OCI-LY3 (cell line): ENCODE measurements at regions not wholly inside any gene's neighbourhood (a gene's known extent, or its start where the extent isn't known, plus 50 kb on each side); places are given as distances from the start of the nearest gene placed in this dataset.

ENCODE experiments used
- EZH2phosphoT487 ChIP-seq: fragments of 200-600 bp; shearing (Covaris generic); IDR thresholded peaks from 2 replicates; pipeline ENCODE4 v1.6.1; 2018; ENCODE audit warnings: antibody characterized with exemption, mixed run types, low read depth
- TF ChIP-seq, protein P1 (sequence below): fragments of 200-600, 300-600 bp; sonication (generic); IDR thresholded peaks from 2 replicates; pipeline ENCODE4 v1.5.1; 2014; ENCODE audit warnings: antibody characterized with exemption, low read length, low read depth

DNA sequence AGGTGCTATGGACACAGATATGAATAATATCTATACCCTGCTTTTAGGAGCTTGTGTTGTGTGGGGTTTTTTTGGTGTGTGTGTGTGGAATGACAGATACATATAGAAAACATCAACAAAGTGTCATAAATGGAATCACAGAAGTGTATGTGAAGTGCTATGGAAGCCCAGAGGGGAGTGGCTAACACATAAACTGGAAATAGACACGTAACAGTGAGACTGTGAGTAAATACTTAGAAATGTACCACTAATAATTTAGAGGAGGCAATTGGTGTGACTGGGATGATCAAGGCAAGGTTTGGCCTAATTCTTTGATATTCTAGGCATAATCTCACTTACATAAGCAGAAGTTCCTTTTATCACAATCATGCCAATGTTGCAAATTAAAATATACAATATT, 169.3 kb upstream of the TENM4 start:
- TF ChIP-seq, protein P1, sequence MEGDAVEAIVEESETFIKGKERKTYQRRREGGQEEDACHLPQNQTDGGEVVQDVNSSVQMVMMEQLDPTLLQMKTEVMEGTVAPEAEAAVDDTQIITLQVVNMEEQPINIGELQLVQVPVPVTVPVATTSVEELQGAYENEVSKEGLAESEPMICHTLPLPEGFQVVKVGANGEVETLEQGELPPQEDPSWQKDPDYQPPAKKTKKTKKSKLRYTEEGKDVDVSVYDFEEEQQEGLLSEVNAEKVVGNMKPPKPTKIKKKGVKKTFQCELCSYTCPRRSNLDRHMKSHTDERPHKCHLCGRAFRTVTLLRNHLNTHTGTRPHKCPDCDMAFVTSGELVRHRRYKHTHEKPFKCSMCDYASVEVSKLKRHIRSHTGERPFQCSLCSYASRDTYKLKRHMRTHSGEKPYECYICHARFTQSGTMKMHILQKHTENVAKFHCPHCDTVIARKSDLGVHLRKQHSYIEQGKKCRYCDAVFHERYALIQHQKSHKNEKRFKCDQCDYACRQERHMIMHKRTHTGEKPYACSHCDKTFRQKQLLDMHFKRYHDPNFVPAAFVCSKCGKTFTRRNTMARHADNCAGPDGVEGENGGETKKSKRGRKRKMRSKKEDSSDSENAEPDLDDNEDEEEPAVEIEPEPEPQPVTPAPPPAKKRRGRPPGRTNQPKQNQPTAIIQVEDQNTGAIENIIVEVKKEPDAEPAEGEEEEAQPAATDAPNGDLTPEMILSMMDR, result no peak
- TF ChIP-seq EZH2phosphoT487, result no peak
